ENCODE measurements at regions not wholly inside any gene's neighbourhood (a gene's known extent, or its start where the extent isn't known, plus 50 kb on each side); places are given as distances from the start of the nearest gene placed in this dataset.

DNA sequence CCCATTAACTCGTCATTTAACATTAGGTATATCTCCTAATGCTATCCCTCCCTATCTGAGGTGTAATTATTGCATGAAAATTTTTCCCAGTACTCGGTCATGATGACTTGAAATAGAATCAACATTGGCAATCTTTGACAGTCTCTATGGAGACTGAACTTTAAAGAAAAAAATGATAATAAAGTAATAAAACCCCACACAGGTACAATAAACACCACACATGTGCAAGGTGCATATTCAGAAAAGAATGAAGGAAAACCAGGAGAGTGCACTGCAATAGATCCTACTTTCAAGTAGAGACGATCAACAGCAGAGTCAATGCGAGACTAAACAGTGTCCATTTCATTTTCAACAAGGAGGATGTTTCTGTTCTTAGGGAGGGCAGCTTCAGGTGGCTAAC lies 1253.8 kb upstream of the TMEM132C start:
- H3K4me1 ChIP-seq (ENCODE audit: control insufficient read depth in 5 of 5, insufficient read depth in 5 of 5, low read length in 5 of 5), result no peaks in the 10 kb centered on the region
- TF ChIP-seq, protein P1, sequence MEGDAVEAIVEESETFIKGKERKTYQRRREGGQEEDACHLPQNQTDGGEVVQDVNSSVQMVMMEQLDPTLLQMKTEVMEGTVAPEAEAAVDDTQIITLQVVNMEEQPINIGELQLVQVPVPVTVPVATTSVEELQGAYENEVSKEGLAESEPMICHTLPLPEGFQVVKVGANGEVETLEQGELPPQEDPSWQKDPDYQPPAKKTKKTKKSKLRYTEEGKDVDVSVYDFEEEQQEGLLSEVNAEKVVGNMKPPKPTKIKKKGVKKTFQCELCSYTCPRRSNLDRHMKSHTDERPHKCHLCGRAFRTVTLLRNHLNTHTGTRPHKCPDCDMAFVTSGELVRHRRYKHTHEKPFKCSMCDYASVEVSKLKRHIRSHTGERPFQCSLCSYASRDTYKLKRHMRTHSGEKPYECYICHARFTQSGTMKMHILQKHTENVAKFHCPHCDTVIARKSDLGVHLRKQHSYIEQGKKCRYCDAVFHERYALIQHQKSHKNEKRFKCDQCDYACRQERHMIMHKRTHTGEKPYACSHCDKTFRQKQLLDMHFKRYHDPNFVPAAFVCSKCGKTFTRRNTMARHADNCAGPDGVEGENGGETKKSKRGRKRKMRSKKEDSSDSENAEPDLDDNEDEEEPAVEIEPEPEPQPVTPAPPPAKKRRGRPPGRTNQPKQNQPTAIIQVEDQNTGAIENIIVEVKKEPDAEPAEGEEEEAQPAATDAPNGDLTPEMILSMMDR (IDR thresholded peaks at IDR 0.05; ENCODE audit: control extremely low read depth, extremely low read depth), result no peak
- H3K27me3 ChIP-seq (ENCODE audit: control insufficient read depth in 3 of 3, insufficient read depth in 3 of 3, low read length in 2 of 3), result no peaks in the 10 kb centered on the region
- 84 to 85% methylated on average over 4 of the region's 4 CpGs for WGBS, 2 donors
- no peak overlapping the region for H3K27ac ChIP-seq (ENCODE audit: low read depth in 1 of 2, low read length in 1 of 2)
- ATAC-seq (ENCODE audit: insufficient read depth, low FRiP score) (no peak), DNase-seq (no peak)
- peaks cover 0 to 2% (median 0%) of the 10 kb centered on the region in 4 donors for H3K9me3 ChIP-seq (ENCODE audit: control insufficient read depth in 4 of 4, insufficient read depth in 3 of 4, low read length in 3 of 4)
- H3K36me3 ChIP-seq (ENCODE audit: control insufficient read depth in 4 of 4, insufficient read depth in 4 of 4, low read length in 4 of 4), result no peaks in the 10 kb centered on the region
- no peak overlapping the region for H3K9ac ChIP-seq (ENCODE audit: insufficient read depth in 1 of 2, low read length in 2 of 2)
- H3K4me3 ChIP-seq, result no peak overlapping the region

DNA sequence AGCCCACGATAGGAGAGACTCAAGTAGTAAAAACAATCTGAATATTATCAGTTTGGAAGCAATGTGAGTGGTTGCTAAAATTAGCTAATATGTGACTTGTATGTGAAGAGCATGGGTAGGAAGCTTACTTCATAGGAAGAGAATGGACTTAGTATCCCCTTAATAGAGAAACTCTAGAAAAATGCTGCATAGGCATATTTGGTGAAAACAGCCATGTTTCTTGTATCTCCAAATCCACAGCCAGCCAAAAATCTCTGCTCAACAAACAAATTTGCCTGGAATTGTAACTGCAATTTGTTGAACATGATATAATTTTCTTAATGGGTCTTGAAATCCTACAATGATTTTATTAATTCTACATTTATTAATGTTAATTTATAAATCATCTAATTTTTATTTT lies 1252.9 kb upstream of the TMEM132C start:
- H3K4me3 ChIP-seq, result no peak overlapping the region
- peaks cover 0 to 2% (median 0%) of the 10 kb centered on the region in 4 donors for H3K9me3 ChIP-seq (ENCODE audit: control insufficient read depth in 4 of 4, insufficient read depth in 3 of 4, low read length in 3 of 4)
- no peak overlapping the region for H3K9ac ChIP-seq (ENCODE audit: insufficient read depth in 1 of 2, low read length in 2 of 2)
- DNase-seq (no peak), ATAC-seq (ENCODE audit: insufficient read depth, low FRiP score) (no peak)
- no peaks in the 10 kb centered on the region for H3K36me3 ChIP-seq (ENCODE audit: control insufficient read depth in 4 of 4, insufficient read depth in 4 of 4, low read length in 4 of 4)
- TF ChIP-seq, protein P1 (IDR thresholded peaks at IDR 0.05; ENCODE audit: control extremely low read depth, extremely low read depth), result no peak
- WGBS, 2 donors, result 46 to 76% methylated on average over 1 of the region's 1 CpG
- H3K4me1 ChIP-seq (ENCODE audit: control insufficient read depth in 5 of 5, insufficient read depth in 5 of 5, low read length in 5 of 5), result no peaks in the 10 kb centered on the region
- no peaks in the 10 kb centered on the region for H3K27me3 ChIP-seq (ENCODE audit: control insufficient read depth in 3 of 3, insufficient read depth in 3 of 3, low read length in 2 of 3)
- no peak overlapping the region for H3K27ac ChIP-seq (ENCODE audit: low read depth in 1 of 2, low read length in 1 of 2)

- Histone ChIP-seq H3K27me3 (ENCODE audit: control insufficient read depth in 3 of 3, insufficient read depth in 3 of 3, low read length in 2 of 3) (no peaks in the 10 kb centered on the region), H3K9me3 (ENCODE audit: control insufficient read depth in 4 of 4, insufficient read depth in 3 of 4, low read length in 3 of 4) (no peaks in the 10 kb centered on the region), H3K36me3 (ENCODE audit: control insufficient read depth in 4 of 4, insufficient read depth in 4 of 4, low read length in 4 of 4) (no peaks in the 10 kb centered on the region), H3K4me3 (no peak overlapping the region), H3K9ac (ENCODE audit: insufficient read depth in 1 of 2, low read length in 2 of 2) (no peak overlapping the region), H3K27ac (ENCODE audit: low read depth in 1 of 2, low read length in 1 of 2) (no peak overlapping the region), H3K4me1 (ENCODE audit: control insufficient read depth in 5 of 5, insufficient read depth in 5 of 5, low read length in 5 of 5) (no peaks in the 10 kb centered on the region)
- ATAC-seq (ENCODE audit: insufficient read depth, low FRiP score) (no peak), DNase-seq (no peak)
- WGBS, 2 donors, result 68% methylated on average over 2 of the region's 2 CpGs
- TF ChIP-seq, protein P1 (IDR thresholded peaks at IDR 0.05; ENCODE audit: control extremely low read depth, extremely low read depth), result no peak
Measured at GRCh38 chr12:127024791-127025190, 1242.2 kb upstream of the TMEM132C start.

DNA sequence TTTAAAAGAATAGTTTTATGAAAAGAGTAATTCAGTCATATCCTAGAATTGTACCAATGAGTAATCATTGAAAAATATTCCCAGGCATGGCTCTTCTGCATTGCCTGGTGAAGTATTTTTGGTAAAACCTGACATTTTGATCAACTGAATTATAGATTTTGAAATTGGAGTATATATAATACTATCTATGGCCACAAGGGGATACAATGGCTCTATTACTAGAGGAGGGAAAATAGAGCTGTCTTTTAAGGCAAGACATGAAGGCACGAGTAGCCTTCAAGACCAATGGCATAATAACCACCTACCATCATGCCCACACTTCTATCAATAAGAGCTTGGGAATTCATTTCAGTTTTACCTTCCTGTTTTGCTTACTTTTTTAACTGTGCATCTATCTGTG lies 1241.4 kb upstream of the TMEM132C start:
- Histone ChIP-seq H3K27me3 (ENCODE audit: control insufficient read depth in 3 of 3, insufficient read depth in 3 of 3, low read length in 2 of 3) (no peaks in the 10 kb centered on the region), H3K36me3 (ENCODE audit: control insufficient read depth in 4 of 4, insufficient read depth in 4 of 4, low read length in 4 of 4) (no peaks in the 10 kb centered on the region), H3K9ac (ENCODE audit: insufficient read depth in 1 of 2, low read length in 2 of 2) (no peak overlapping the region), H3K4me3 (no peak overlapping the region), H3K27ac (ENCODE audit: low read depth in 1 of 2, low read length in 1 of 2) (no peak overlapping the region), H3K4me1 (ENCODE audit: control insufficient read depth in 5 of 5, insufficient read depth in 5 of 5, low read length in 5 of 5) (no peaks in the 10 kb centered on the region), H3K9me3 (ENCODE audit: control insufficient read depth in 4 of 4, insufficient read depth in 3 of 4, low read length in 3 of 4) (no peaks in the 10 kb centered on the region)
- 34 to 48% methylated on average over 1 of the region's 1 CpG for WGBS, 2 donors
- TF ChIP-seq, protein P1 (IDR thresholded peaks at IDR 0.05; ENCODE audit: control extremely low read depth, extremely low read depth), result no peak
- no peak for DNase-seq
- ATAC-seq (ENCODE audit: insufficient read depth, low FRiP score), result no peak
